ENCODE measurements at regions not wholly inside any gene's neighbourhood (a gene's known extent, or its start where the extent isn't known, plus 50 kb on each side); places are given as distances from the start of the nearest gene placed in this dataset.
"Not testable (repeated sequence)": the region's sequence is repeated elsewhere in the genome, so short reads cannot be mapped to it uniquely, and the experiment has no call there.

DNA sequence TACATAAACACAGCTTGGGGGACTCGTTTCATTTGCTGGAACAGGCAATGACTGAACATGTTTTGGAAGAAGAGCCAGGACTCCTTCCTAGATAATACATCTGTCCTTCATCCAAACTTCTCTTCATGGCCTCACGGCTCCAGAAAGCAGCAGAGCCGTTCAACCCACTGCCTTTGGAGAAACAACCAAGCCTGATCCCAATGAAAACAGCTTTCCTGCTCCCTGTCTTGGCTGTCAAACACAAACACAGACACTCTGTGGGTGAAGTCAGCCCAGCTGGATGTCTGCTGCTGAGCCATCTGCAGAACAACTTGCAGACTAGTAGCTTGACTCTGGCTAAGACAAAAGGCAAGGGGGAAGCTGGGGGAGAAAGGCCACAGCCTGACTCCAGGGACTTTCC, 345.1 kb upstream of the PSMD7 start:
- ChIA-PET POLR2A (no interaction called here), CTCF (interaction anchor here (2.7 kb wide), 1 partner anchor 8 kb away, joined by 7 read pairs; no protein-coding TSS in a partner anchor)
- no peak for TF ChIP-seq CTCF (IDR thresholded peaks at IDR 0.05; ENCODE audit: insufficient read depth, low read length, missing control alignments)
- DNase-seq (ENCODE audit: low read depth, low spot score) = no peak
- H3K4me3 ChIP-seq (ENCODE audit: low read depth, low read length) = no peak overlapping the region

GRCh38 chr16:73949574-73950320, 346.9 kb upstream of the PSMD7 start:
- no peak overlapping the region for H3K4me3 ChIP-seq (ENCODE audit: low read depth, low read length)
- ChIA-PET CTCF (interaction anchor here (1.1 to 2.7 kb wide), 2 partner anchors 9 to 1117 kb away, joined by 3 to 7 read pairs; no protein-coding TSS in a partner anchor), POLR2A (no interaction called here)
- no peak for TF ChIP-seq CTCF (IDR thresholded peaks at IDR 0.05; ENCODE audit: insufficient read depth, low read length, missing control alignments)
- DNase-seq (ENCODE audit: low read depth, low spot score) = peak; percentile 45

DNA sequence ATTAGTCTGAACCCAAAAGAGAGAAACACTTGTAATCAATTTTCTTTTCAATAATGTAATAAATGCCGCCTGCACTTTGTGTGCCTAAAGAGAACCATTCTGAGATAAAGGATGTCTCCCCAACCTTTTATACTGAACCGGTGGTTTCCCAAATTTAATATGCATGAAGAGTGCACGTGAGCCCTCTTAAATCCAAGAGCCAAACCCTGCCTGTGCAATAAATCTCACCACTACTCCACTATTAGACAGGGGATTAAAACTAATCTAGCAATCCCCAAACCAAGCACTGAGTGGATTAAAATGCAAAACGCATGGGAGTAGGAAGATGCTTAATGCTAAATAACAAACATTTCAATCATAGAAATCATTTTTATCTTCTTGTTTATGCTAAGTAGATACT, 351.0 kb upstream of the PSMD7 start:
- TF ChIP-seq CTCF (IDR thresholded peaks at IDR 0.05; ENCODE audit: insufficient read depth, low read length, missing control alignments) = no peak
- CTCF ChIA-PET = no interaction called here
- POLR2A ChIA-PET = no interaction called here
- DNase-seq (ENCODE audit: low read depth, low spot score) = no peak
- no peak overlapping the region for H3K4me3 ChIP-seq (ENCODE audit: low read depth, low read length)

DNA sequence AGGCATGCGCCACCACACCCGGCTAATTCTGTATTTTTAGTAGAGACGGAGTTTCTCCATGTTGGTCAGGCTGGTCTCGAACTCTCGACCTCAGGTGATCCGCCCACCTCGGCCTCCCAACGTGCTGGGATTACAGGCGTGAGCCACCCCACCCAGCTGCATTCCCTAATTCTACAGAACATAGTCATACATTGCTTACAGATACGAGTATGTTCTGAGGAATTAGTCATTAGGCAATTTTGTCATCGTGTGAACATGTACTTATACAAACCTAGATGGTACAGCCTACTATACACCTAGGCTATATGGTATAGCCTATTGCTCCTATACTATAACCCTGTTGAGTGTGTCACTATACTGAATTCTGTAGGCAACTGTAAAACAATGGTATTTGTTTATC, 353.4 kb upstream of the PSMD7 start:
- POLR2A ChIA-PET; H3K4me3 ChIP-seq (ENCODE audit: low read depth, low read length); DNase-seq (ENCODE audit: low read depth, low spot score): not testable (repeated sequence)
- CTCF ChIA-PET = interaction anchor here (1.7 kb wide), 1 partner anchor 13 kb away, joined by 5 read pairs; no protein-coding TSS in a partner anchor

- H3K4me3 ChIP-seq (ENCODE audit: low read depth, low read length); POLR2A ChIA-PET; DNase-seq (ENCODE audit: low read depth, low spot score); CTCF ChIA-PET: not testable (repeated sequence)
Observed at GRCh38 chr16:73940786-73941185, 355.8 kb upstream of the PSMD7 start.

DNA sequence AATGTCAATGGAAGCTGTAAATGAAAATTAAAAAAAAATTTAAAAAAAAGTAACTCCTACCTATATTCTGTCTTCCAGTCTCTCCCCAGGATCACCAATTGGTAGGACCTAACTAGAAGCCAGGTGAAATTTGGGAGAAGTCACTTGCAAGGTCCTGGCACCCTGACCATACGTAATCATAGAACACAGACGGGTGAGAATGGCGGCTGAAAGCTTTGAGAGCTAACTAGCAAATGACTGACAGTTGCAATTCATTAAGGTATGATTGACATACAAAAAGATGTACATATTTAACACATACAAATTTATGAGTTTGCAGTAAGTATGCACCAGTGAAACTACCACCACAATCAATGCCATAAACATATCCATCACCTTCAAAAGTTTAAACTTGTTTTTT, 372.7 kb upstream of the PSMD7 start:
- TF ChIP-seq CTCF (IDR thresholded peaks at IDR 0.05; ENCODE audit: insufficient read depth, low read length, missing control alignments) = no peak
- CTCF ChIA-PET = no interaction called here
- POLR2A ChIA-PET = no interaction called here
- H3K4me3 ChIP-seq (ENCODE audit: low read depth, low read length) = no peak overlapping the region
- no peak for DNase-seq (ENCODE audit: low read depth, low spot score)

- CTCF ChIA-PET = no interaction called here
- no peak for TF ChIP-seq CTCF (IDR thresholded peaks at IDR 0.05; ENCODE audit: insufficient read depth, low read length, missing control alignments)
- H3K4me3 ChIP-seq (ENCODE audit: low read depth, low read length) = no peak overlapping the region
- POLR2A ChIA-PET = no interaction called here
- DNase-seq (ENCODE audit: low read depth, low spot score) = no peak
Observed at GRCh38 chr16:73921295-73921694, 375.3 kb upstream of the PSMD7 start.

Measured in AG04449 (cell line).